ENCODE measurements at regions not wholly inside any gene's neighbourhood (a gene's known extent, or its start where the extent isn't known, plus 50 kb on each side); places are given as distances from the start of the nearest gene placed in this dataset.

- DNase-seq: no peak
Observed at GRCh38 chr4:136198358-136198757, 1333.9 kb downstream of the PCDH18 start.

DNA sequence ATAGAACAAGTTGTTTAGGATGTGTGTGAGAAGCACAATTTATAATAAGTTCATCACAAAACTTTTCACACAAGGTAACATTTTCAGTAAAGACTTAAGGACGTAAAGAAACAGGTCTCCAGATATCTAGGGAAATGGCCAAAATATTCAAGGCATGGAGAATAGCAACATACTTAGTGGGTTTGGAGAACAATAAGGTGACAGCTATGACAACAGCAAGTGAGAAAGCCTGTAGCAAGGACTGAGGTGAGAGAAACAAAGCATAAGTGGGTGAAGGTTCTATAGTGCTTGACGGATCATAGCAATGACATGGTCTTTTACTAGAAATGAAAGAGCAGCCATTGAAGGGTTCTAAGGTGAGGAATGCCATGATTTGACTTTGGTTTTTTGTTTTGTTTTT is 1337.3 kb downstream of the PCDH18 start:
- DNase-seq: no peak

DNA sequence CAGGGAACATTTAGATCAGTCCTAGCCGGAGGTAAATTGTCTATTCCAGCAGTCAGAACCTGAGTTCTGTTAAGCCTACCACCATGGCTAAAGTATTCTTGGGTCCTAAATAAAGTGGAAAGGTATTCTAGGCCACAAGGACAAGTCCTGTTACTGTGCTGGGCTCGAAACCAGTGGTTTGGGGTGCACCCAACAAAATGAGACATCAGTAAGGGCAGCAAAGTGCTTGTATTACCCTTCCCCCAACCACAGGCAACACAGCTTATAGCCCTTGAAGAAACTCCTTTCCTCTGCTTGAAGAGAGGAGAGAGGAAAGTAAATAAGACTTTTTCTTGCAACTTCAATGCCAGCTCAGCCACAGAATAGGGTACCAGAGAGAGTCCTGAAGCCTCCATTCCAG is 1345.6 kb downstream of the PCDH18 start:
- DNase-seq: no peak

DNA sequence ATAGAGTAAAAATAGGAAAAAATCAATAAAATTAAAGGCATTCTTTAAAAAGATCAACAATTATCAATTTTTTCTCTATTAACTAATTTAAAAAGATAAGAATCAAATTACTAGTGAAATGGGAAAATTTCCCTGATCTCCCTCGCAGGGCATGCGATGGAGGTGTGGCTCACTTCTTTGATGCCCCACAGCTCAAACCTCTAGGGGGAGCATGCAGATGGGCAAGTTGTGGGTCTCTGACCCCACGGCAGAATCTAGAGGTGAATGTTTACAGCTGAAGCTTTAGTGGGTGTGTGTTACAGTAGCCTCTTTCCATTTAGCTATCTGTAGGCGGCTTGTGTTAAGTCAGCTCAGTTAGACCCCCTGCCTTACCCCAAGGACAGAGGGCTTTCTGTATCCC is 1348.8 kb downstream of the PCDH18 start:
- DNase-seq: no peak

DNA sequence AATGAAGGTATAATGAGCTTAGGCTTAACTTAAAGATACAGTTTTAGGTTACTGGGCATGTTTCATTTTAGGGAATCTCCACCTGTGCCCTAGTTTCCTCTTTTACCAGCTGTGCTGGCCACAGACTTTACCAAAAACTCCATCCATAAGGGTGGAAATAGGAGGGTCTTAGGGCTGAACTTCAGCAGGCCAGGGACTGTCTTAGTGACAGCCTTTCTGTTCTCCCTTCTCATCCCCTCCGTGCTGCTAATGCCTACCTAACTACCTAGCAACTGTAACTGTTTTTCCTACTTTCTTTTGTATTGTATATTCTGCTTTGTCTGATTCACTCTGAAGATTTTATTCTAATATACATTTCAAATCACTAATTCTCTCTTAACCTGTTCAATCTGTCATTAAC is 1375.3 kb downstream of the PCDH18 start:
- DNase-seq: no peak

DNA sequence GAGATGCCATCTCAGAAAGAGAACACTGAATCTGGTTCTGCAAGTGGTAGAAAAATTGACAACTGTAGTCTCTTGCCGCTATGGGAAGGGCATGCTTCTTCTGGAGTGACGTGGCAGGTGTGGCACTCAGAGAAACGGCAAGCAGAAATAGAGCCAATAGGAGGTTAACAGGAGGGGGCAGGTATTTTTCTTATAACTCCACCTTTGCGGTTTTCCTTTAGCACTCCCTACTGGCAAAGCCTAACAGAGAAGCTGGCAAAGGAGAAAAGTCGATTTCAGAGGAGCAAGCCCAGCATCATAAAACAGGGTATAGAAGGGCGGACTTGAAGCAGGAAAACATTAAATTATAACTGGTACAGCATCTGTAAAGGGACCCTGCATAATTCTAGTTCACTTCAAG is 1382.2 kb downstream of the PCDH18 start:
- no peak for DNase-seq

- no peak for DNase-seq
Observed at GRCh38 chr4:136136601-136137000, 1395.7 kb downstream of the PCDH18 start.

GRCh38 chr4:136124251-136124745 is 1408.0 kb downstream of the PCDH18 start:
- no peak for DNase-seq

DNA sequence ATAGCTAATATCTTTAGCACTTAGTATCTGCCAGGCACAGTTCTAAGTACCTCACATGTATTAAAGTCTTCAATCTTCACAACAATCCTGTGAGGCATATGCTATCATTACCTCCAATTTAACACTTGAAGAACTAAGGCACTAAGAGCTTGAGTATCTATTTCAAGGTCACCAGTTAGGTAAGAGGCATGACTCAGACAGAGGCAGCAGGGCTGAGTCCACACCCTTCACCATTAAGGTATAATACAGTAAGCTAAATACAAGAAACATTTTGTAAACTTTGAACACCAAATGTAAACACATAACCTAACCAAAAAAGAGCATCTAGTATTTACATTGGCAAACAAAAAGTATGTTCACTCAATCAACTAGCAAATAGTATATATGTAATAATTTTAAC is 1410.9 kb downstream of the PCDH18 start:
- DNase-seq: no peak

- DNase-seq: no peak
Observed at GRCh38 chr4:136113921-136114320, 1418.4 kb downstream of the PCDH18 start.

DNA sequence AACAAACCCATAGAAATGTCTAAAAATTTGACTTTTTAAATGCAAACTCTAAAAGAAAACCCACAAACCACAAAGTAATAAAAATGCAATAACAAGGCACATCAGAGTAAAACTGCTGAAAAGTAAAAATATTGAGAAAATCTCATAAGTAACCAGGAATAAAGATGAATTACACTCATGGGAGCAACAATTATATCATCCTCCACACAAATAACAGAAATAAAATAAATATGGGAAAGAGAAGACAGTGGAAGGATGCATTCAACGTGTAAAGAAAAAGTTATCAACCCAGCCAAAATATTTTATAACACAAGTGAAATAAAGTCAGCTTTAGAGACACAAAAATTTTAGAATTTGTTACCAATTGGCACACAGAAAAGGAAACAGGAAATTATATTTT is 1420.2 kb downstream of the PCDH18 start:
- DNase-seq: no peak

GRCh38 chr4:136106753-136107152 is 1425.5 kb downstream of the PCDH18 start:
- no peak for DNase-seq

GRCh38 chr4:136103616-136104015 is 1428.7 kb downstream of the PCDH18 start:
- no peak for DNase-seq

- no peak for DNase-seq
Observed at GRCh38 chr4:136097676-136098075, 1434.6 kb downstream of the PCDH18 start.

DNA sequence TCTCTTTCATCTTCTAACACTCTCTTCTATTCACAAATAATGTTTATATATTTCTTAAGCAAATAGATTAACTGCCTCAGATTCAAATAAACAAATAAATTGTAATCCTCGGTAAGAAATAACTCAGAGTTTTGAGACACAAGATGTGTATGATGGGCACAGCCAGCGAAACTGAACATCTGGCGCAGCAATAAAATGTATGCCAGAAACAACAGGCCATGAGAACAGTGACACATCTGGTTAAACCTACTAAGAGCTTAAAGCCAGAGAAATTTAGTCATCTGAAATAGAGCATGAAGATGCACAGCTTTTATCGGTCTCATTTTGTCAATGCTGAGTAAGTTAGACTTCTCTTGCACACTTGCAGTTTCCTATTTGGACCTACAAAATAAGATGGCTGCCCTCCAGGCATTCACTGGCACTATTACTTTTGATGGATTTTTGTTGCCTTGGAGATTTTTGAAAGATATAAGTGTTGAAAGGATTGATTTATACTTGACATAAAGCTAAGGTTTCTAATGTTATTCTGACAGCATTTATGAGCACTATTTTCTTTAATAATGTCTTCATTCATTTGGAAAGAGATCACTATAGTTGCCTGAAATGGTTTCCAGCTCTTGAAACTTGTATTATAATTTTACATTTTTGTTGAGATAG is 1444.0 kb downstream of the PCDH18 start:
- no peak for DNase-seq

DNA sequence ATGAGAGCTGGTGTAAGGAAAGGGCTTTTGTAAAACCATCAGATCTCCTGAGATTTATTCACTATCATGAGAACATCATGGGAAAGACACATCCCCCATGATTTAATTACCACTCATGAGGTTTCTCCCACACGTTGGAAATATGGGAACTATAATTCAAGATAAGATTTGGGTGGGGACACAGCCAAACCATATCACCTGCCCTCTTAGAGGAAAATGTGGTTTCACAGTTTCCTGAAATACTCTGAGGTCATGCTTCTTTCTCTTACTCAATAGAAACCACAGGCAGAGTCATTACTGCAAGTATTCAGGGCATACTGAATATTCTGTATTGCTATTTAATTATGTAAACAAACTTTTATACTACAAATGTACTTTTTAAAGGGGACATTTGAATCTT is 1453.3 kb downstream of the PCDH18 start:
- no peak for DNase-seq

DNA sequence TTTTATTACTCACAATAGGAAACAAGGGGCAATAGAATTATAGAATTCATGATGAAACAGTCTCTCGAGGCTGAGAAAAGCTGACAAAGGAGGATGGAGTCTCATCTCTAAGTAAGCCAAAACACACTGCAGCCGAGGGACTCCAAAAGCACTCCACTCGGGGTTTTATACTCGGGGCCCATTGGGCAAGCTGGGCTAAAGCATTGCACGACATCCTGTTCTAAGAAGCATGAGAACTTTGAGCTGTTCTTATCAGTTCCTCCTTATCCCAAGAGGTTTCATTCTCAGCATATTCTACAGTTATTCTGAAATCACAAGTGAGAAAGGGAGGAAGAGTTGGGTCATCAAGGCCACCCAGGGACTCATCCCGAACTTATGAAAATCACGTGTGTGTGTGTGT is 1475.5 kb downstream of the PCDH18 start:
- no peak for DNase-seq

GRCh38 chr4:136055360-136055759 is 1476.9 kb downstream of the PCDH18 start:
- DNase-seq: no peak

GRCh38 chr4:136036744-136037143 is 1495.5 kb downstream of the PCDH18 start:
- no peak for DNase-seq

DNA sequence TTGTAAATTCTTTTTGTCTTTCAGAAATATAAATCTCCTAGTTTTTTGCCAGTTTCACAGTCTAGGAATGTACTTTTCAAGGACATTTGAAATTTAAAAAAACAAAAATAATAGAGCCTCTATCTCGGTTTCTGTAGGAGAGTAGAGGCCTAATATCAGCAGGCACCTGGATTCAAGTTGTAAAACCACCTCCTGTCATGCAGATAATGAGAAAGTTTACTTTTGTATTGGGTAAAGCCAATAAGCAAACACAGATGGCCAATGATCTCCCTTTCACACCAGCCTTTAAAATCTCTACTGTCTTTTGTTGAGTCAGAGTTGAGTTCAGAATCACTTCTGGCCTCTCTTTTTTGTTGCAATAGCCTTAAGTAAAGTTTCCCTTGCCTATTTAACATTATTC is 1499.9 kb downstream of the PCDH18 start:
- DNase-seq: no peak

DNA sequence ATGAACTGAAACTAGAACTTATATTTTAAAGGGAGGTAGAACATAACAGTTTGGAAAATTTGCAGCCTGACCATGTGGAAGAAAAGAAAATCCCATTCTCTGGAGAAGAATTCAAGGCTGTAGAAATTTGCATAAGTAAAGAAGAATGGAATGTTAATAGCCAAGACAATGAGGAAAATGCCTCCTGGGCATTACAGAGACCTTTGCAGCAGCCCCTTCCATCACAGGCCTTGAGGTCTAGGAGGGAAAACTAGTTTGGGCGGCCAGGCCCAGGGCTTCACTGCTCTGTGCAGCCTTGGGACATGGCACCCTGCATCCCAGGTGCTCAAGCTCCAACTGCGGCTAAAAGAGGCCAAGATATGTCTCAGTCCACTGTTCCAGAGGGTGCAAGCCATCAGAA is 1506.8 kb downstream of the PCDH18 start:
- DNase-seq: no peak

DNA sequence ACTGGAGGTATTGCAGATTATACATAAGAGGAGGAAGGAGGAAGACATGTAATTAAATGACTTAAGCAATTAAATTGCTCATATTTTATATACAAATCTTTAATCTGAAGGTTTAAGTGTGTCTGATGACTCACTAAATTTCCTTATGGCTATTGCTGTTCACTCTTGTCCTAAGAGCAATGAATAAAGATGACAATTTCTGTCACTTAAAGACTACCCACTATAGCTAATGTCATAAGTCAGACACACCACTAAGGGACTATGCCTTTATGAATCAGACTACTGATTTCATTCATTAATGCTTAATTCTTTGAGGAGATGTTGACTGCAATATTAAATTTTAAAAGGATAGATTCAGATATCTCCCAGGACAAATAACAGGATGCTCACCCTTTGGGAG is 1514.7 kb downstream of the PCDH18 start:
- DNase-seq: no peak

- DNase-seq: no peak
Observed at GRCh38 chr4:136012220-136012619, 1520.1 kb downstream of the PCDH18 start.

- no peak for DNase-seq
Observed at GRCh38 chr4:136009258-136009832, 1522.9 kb downstream of the PCDH18 start.

DNA sequence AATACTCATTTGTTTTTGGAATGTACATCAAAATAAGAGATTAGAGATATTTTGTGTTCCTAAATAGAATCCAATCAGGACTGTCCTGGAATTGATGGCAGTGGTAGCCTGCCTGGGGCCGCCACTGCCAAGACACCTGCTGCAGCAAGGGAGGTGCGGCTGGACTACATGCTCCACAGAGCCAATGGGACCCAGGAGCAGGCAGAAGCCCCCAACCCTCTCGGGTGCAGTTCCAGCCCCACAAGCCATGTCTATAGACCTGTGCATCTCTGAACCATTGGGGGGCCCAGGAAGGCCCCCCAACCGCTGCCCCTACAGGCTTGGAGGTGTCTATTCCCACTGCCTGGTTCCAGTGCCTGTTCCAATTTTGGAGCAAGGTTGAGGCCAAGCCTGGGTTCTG is 1524.3 kb downstream of the PCDH18 start:
- DNase-seq: no peak
